ENCODE measurements at regions not wholly inside any gene's neighbourhood (a gene's known extent, or its start where the extent isn't known, plus 50 kb on each side); places are given as distances from the start of the nearest gene placed in this dataset.

DNA sequence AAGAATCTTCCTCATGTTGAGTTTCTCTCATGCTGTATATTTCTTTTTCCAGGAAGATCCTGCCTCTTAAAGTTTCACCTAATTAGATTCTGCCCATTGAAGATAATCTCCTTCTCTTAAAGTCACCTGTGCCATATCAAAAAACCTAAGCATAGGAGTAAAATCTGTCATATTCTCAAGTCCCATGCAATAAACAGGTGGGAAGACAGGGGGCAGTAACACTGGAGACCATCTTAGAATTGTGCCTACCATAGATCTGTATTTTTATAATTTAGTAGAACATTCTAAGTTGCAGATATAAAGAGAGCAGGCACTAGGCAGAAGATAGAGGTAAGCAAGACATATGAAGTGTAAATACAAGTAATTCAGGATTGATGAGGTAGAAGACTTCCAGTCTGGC lies 763.5 kb upstream of the MANEA start:
- ATAC-seq (no peak), DNase-seq (ENCODE audit: low read depth, low spot score) (no peak)
- intact Hi-C loops (cut with micrococcal nuclease; ENCODE audit: unreplicated experiment) (no loop called here), in situ Hi-C loops (cut with HindIII; ENCODE audit: low pct_unique_long_range_greater_than_20kb, low sequenced_read_pairs) (no loop called here)
- Histone ChIP-seq H3K27ac (ENCODE audit: low read length) (no peak overlapping the region), H3K4me1 (ENCODE audit: control insufficient read depth, insufficient read depth, low read length) (no peaks in the 10 kb centered on the region), H3K9me3 (ENCODE audit: control insufficient read depth, insufficient read depth, low read depth, low read length) (no peaks in the 10 kb centered on the region), H3K4me3 (ENCODE audit: low read depth in 2 of 2, low read length in 2 of 2) (no peak overlapping the region), H3K27me3 (ENCODE audit: control insufficient read depth, insufficient read depth, low read length) (no peaks in the 10 kb centered on the region), H3K36me3 (ENCODE audit: control insufficient read depth, insufficient read depth, low read length) (no peaks in the 10 kb centered on the region)
- no TSS peak for BruUV-seq (replicated peaks)
- CTCF ChIA-PET: no interaction called here
- POLR2A ChIA-PET: no interaction called here
- TF ChIP-seq POLR2AphosphoS5 (IDR thresholded peaks at IDR 0.05; ENCODE audit: low read depth, low read length) (no peak), SIN3A (IDR thresholded peaks at IDR 0.05; ENCODE audit: borderline replicate concordance, insufficient read depth, low read depth, low read length) (no peak), TCF7L2 (IDR thresholded peaks at IDR 0.05; ENCODE audit: low read depth, low read length) (no peak), CTCF (IDR thresholded peaks at IDR 0.05) (no peak; the same call in 1 of the 2 replicates), REST (IDR thresholded peaks at IDR 0.05; ENCODE audit: insufficient read depth in 1 of 2, low read depth in 2 of 2, low read length in 1 of 2) (no peak)

GRCh38 chr6:94801344-94801743 lies 776.0 kb upstream of the MANEA start:
- Histone ChIP-seq H3K4me3 (ENCODE audit: low read depth in 2 of 2, low read length in 2 of 2) (no peak overlapping the region), H3K27ac (ENCODE audit: low read length) (no peak overlapping the region), H3K9me3 (ENCODE audit: control insufficient read depth, insufficient read depth, low read depth, low read length) (no peaks in the 10 kb centered on the region), H3K27me3 (ENCODE audit: control insufficient read depth, insufficient read depth, low read length) (no peaks in the 10 kb centered on the region), H3K36me3 (ENCODE audit: control insufficient read depth, insufficient read depth, low read length) (no peaks in the 10 kb centered on the region), H3K4me1 (ENCODE audit: control insufficient read depth, insufficient read depth, low read length) (no peaks in the 10 kb centered on the region)
- ChIA-PET POLR2A (no interaction called here), CTCF (no interaction called here)
- intact Hi-C loops (cut with micrococcal nuclease; ENCODE audit: unreplicated experiment): no loop called here
- no peak for DNase-seq (ENCODE audit: low read depth, low spot score)
- in situ Hi-C loops (cut with HindIII; ENCODE audit: low pct_unique_long_range_greater_than_20kb, low sequenced_read_pairs): no loop called here
- no peak for ATAC-seq
- TF ChIP-seq CTCF (IDR thresholded peaks at IDR 0.05): no peak
- TF ChIP-seq TCF7L2 (IDR thresholded peaks at IDR 0.05; ENCODE audit: low read depth, low read length): no peak
- no peak for TF ChIP-seq POLR2AphosphoS5 (IDR thresholded peaks at IDR 0.05; ENCODE audit: low read depth, low read length)
- TF ChIP-seq SIN3A (IDR thresholded peaks at IDR 0.05; ENCODE audit: borderline replicate concordance, insufficient read depth, low read depth, low read length): no peak
- BruUV-seq (replicated peaks): no TSS peak
